ENCODE measurements at regions not wholly inside any gene's neighbourhood (a gene's known extent, or its start where the extent isn't known, plus 50 kb on each side); places are given as distances from the start of the nearest gene placed in this dataset.
"Not testable (repeated sequence)": the region's sequence is repeated elsewhere in the genome, so short reads cannot be mapped to it uniquely, and the experiment has no call there.

- TF ChIP-seq, protein P1, sequence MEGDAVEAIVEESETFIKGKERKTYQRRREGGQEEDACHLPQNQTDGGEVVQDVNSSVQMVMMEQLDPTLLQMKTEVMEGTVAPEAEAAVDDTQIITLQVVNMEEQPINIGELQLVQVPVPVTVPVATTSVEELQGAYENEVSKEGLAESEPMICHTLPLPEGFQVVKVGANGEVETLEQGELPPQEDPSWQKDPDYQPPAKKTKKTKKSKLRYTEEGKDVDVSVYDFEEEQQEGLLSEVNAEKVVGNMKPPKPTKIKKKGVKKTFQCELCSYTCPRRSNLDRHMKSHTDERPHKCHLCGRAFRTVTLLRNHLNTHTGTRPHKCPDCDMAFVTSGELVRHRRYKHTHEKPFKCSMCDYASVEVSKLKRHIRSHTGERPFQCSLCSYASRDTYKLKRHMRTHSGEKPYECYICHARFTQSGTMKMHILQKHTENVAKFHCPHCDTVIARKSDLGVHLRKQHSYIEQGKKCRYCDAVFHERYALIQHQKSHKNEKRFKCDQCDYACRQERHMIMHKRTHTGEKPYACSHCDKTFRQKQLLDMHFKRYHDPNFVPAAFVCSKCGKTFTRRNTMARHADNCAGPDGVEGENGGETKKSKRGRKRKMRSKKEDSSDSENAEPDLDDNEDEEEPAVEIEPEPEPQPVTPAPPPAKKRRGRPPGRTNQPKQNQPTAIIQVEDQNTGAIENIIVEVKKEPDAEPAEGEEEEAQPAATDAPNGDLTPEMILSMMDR (IDR thresholded peaks at IDR 0.05; ENCODE audit: low read depth, low read length) = not testable (repeated sequence)
- TF ChIP-seq POLR2A (IDR thresholded peaks at IDR 0.05; ENCODE audit: extremely low read depth, insufficient read length) = not testable (repeated sequence)
Observed at GRCh38 chr7:114077158-114077524, 158.3 kb upstream of the PPP1R3A start.

Data from NB4 (cell line).